ENCODE measurements at regions not wholly inside any gene's neighbourhood (a gene's known extent, or its start where the extent isn't known, plus 50 kb on each side); places are given as distances from the start of the nearest gene placed in this dataset.

- ATAC-seq (replicated peaks; ENCODE audit: extremely low read depth, poor library complexity, severe bottlenecking), result peak; percentile 25
Measured at GRCh38 chr18:70671889-70672565, 383.2 kb downstream of the SOCS6 start.

GRCh38 chr18:70666936-70667335, 378.1 kb downstream of the SOCS6 start:
- no peak for DNase-seq (ENCODE audit: low spot score in 2 of 2)
- Mint-ChIP-seq H3K27me3 (no peaks in the 10 kb centered on the region), H3K36me3 (ENCODE audit: insufficient read depth) (no peaks in the 10 kb centered on the region), H3K4me3 (no peak overlapping the region), H3K27ac (ENCODE audit: low read depth) (no peak overlapping the region), H3K9me3 (peaks cover 7% of the 10 kb centered on the region), H3K4me1 (no peaks in the 10 kb centered on the region)
- ATAC-seq (replicated peaks; ENCODE audit: extremely low read depth, poor library complexity, severe bottlenecking), result no peak

More at GRCh38 chr18:70671889-70672565, 383.2 kb downstream of the SOCS6 start:
- Mint-ChIP-seq H3K4me3 (no peak overlapping the region), H3K27ac (ENCODE audit: low read depth) (no peak overlapping the region), H3K4me1 (no peaks in the 10 kb centered on the region), H3K36me3 (ENCODE audit: insufficient read depth) (peaks cover 2% of the 10 kb centered on the region), H3K27me3 (no peaks in the 10 kb centered on the region), H3K9me3 (peaks cover 6% of the 10 kb centered on the region)
- no peak for DNase-seq (ENCODE audit: low spot score in 2 of 2)

- ATAC-seq (replicated peaks; ENCODE audit: extremely low read depth, poor library complexity, severe bottlenecking) (no peak), DNase-seq (ENCODE audit: low spot score in 2 of 2) (no peak)
- Mint-ChIP-seq H3K9me3 (peaks cover 7% of the 10 kb centered on the region), H3K4me1 (no peaks in the 10 kb centered on the region), H3K27ac (ENCODE audit: low read depth) (no peak overlapping the region), H3K36me3 (ENCODE audit: insufficient read depth) (no peaks in the 10 kb centered on the region), H3K27me3 (no peaks in the 10 kb centered on the region), H3K4me3 (no peak overlapping the region)
Measured at GRCh38 chr18:70663141-70663540, 374.3 kb downstream of the SOCS6 start.

DNA sequence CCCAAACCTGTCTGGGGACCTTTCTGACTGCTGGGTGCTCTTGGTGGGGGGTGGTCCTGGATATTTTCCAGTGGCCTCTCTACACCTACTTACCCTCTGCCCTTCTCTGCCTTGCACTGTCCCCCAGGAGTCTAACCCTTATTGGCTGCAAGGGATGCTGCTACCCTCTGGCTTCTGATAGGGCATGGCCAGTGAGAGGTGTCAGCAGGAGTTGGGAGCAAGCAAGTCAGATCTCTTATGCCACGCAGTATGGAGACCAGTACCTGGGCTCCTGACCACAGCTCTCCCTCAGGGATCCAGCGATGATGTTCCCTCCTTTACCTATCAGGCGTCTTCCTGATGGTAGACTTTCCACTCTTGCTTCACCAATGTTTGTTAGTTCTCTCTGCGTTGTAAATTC, 373.7 kb downstream of the SOCS6 start:
- Mint-ChIP-seq H3K27ac (ENCODE audit: low read depth) (no peak overlapping the region), H3K36me3 (ENCODE audit: insufficient read depth) (no peaks in the 10 kb centered on the region), H3K4me3 (no peak overlapping the region), H3K9me3 (peaks cover 7% of the 10 kb centered on the region), H3K27me3 (no peaks in the 10 kb centered on the region), H3K4me1 (no peaks in the 10 kb centered on the region)
- no peak for ATAC-seq (replicated peaks; ENCODE audit: extremely low read depth, poor library complexity, severe bottlenecking)
- DNase-seq (ENCODE audit: low spot score in 2 of 2), result no peak

DNA sequence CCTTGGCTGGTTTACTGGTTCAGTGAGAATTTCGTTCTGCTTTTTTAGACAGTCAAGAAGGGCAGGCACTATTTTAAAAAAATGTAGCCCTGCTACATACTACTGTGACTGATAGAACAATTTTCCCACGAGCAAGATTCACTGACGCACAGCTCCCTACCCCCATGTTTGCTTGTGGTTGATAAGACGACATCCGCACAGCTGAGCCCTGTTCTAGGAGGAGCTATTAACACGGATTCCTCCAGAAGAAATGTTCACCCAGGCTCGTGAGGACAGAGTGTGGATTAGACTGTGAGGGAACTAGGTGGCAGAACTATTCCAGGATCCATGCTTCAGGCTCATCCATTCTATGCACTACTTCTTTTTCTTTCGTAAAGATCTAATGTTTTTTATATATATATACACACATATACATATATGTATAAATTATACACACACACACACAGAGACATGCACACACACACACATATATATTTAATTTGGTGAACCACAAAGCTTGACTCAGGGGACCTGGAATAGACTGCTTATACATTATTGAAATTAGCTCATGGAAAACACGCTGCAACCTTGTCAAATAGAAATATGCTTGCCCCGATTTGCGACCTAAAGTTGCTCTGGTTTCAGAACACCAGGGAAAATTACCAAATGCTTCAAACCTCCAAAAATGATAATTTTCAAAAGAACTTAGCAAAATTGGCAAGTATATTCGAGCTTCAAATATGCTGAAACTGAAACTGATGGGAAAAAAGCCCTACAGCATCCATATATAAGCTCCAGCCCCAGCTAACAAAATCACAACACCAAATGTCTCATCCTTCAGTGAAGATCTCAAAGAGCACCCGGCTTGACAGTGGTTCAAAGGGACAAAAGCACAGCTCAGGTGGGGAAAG, 370.4 kb downstream of the SOCS6 start:
- no peaks in the 10 kb centered on the region for H3K4me1 Mint-ChIP-seq
- H3K36me3 Mint-ChIP-seq (ENCODE audit: insufficient read depth), result no peaks in the 10 kb centered on the region
- DNase-seq (ENCODE audit: low spot score in 2 of 2) (no peak), ATAC-seq (replicated peaks; ENCODE audit: extremely low read depth, poor library complexity, severe bottlenecking) (peak; percentile 77)
- no peak overlapping the region for H3K4me3 Mint-ChIP-seq
- peaks cover 7% of the 10 kb centered on the region for H3K9me3 Mint-ChIP-seq
- H3K27me3 Mint-ChIP-seq, result no peaks in the 10 kb centered on the region
- peak overlapping the region; percentile 46 for H3K27ac Mint-ChIP-seq (ENCODE audit: low read depth)

GRCh38 chr18:70653671-70654070, 364.8 kb downstream of the SOCS6 start:
- no peak overlapping the region for H3K27ac Mint-ChIP-seq (ENCODE audit: low read depth)
- ATAC-seq (replicated peaks; ENCODE audit: extremely low read depth, poor library complexity, severe bottlenecking), result no peak

DNA sequence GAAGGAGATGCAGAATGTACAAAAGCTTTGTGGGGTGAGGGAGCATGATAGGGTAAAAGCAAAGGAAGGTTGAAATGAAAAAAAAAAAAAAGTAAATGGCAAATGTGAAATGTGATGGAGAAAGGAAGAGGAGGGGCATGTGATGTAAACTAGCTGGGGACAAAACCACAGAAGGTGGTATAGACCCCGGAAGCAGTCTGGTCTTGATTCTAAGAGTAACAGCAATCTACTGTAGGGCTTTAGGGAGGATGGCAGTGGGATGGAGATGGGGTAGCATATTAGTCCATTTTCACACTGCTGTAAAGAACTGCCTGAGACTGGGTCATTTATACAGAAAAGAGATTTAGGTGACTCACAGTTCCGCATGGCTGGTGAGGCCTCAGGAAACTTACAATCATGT, 362.0 kb downstream of the SOCS6 start:
- H3K4me3 Mint-ChIP-seq, result no peak overlapping the region
- no peak for ATAC-seq (replicated peaks; ENCODE audit: extremely low read depth, poor library complexity, severe bottlenecking)
- no peak overlapping the region for H3K27ac Mint-ChIP-seq (ENCODE audit: low read depth)
- no peaks in the 10 kb centered on the region for H3K4me1 Mint-ChIP-seq
- DNase-seq (ENCODE audit: low spot score in 2 of 2), result no peak
- H3K27me3 Mint-ChIP-seq, result no peaks in the 10 kb centered on the region
- H3K36me3 Mint-ChIP-seq (ENCODE audit: insufficient read depth), result no peaks in the 10 kb centered on the region
- H3K9me3 Mint-ChIP-seq, result peaks cover 14% of the 10 kb centered on the region

More at GRCh38 chr18:70653671-70654070, 364.8 kb downstream of the SOCS6 start:
- no peaks in the 10 kb centered on the region for H3K36me3 Mint-ChIP-seq (ENCODE audit: insufficient read depth)
- H3K4me1 Mint-ChIP-seq, result no peaks in the 10 kb centered on the region
- no peak for DNase-seq (ENCODE audit: low spot score in 2 of 2)
- H3K4me3 Mint-ChIP-seq, result no peak overlapping the region
- H3K27me3 Mint-ChIP-seq, result no peaks in the 10 kb centered on the region
- H3K9me3 Mint-ChIP-seq, result peaks cover 14% of the 10 kb centered on the region

DNA sequence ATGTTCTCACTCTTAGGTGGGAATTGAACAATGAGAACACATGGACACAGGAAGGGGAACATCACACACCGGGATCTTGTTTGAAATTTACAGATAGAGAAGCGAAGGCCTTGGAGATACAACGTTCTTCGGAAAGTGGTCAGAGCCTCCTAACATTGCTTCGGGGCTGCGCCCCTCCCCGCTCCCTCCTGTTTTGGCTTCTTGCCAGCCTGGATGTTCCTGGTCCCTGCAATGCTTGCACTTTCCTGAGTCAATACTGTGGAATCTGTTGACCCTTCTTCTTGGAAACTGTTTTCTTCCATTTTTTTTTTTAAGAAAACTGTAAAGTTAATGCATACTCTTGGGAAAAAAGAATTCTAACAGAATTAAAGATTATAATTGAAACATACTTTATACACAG, 360.8 kb downstream of the SOCS6 start:
- H3K36me3 Mint-ChIP-seq (ENCODE audit: insufficient read depth), result no peaks in the 10 kb centered on the region
- H3K27ac Mint-ChIP-seq (ENCODE audit: low read depth), result no peak overlapping the region
- no peaks in the 10 kb centered on the region for H3K4me1 Mint-ChIP-seq
- H3K9me3 Mint-ChIP-seq, result peaks cover 16% of the 10 kb centered on the region
- ATAC-seq (replicated peaks; ENCODE audit: extremely low read depth, poor library complexity, severe bottlenecking), result no peak
- no peak for DNase-seq (ENCODE audit: low spot score in 2 of 2)
- no peaks in the 10 kb centered on the region for H3K27me3 Mint-ChIP-seq
- no peak overlapping the region for H3K4me3 Mint-ChIP-seq

DNA sequence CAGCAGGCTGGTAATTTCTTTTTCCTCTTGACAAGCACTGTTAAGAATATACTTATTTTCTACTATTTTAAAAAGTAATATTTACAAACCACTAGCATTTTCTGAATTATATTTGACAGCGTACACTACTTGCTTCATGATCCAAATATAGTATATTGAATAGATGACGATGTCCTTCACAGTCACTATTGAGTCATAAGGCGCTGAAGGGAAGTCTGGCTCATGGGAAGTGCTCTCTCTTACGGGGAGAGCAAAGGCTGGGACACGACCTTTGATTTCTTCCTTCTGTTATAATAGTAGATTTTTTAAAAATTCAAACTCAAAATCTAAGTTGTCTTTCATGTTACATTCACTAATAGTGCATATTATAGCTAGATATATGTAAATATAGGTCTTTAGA, 357.1 kb downstream of the SOCS6 start:
- H3K4me1 Mint-ChIP-seq, result no peaks in the 10 kb centered on the region
- H3K9me3 Mint-ChIP-seq, result peaks cover 11% of the 10 kb centered on the region
- no peaks in the 10 kb centered on the region for H3K27me3 Mint-ChIP-seq
- DNase-seq (ENCODE audit: low spot score in 2 of 2), result no peak
- ATAC-seq (replicated peaks; ENCODE audit: extremely low read depth, poor library complexity, severe bottlenecking), result no peak
- H3K4me3 Mint-ChIP-seq, result no peak overlapping the region
- no peak overlapping the region for H3K27ac Mint-ChIP-seq (ENCODE audit: low read depth)
- H3K36me3 Mint-ChIP-seq (ENCODE audit: insufficient read depth), result no peaks in the 10 kb centered on the region

DNA sequence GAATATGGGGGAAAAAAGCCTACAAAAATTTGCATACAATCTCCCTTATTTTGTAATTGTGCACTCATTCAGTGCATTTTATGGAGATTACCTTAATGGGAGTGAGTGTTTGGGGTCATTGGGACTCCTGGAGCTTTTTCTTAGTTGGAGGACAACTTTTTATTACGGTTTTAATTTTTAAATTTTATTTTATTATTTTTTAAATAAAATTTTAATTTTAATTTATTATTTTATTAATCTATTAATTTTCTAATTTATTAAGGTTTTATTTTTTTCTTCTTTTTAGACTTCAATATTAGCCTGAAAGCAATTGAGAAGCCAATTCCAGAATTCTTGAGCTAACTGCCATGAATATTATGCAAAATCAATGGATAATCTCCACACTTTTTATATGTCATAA, 355.0 kb downstream of the SOCS6 start:
- H3K36me3 Mint-ChIP-seq (ENCODE audit: insufficient read depth), result no peaks in the 10 kb centered on the region
- H3K27ac Mint-ChIP-seq (ENCODE audit: low read depth), result no peak overlapping the region
- H3K9me3 Mint-ChIP-seq, result peaks cover 6% of the 10 kb centered on the region
- ATAC-seq (replicated peaks; ENCODE audit: extremely low read depth, poor library complexity, severe bottlenecking) (no peak), DNase-seq (ENCODE audit: low spot score in 2 of 2) (no peak)
- H3K4me3 Mint-ChIP-seq, result no peak overlapping the region
- no peaks in the 10 kb centered on the region for H3K27me3 Mint-ChIP-seq
- H3K4me1 Mint-ChIP-seq, result no peaks in the 10 kb centered on the region

DNA sequence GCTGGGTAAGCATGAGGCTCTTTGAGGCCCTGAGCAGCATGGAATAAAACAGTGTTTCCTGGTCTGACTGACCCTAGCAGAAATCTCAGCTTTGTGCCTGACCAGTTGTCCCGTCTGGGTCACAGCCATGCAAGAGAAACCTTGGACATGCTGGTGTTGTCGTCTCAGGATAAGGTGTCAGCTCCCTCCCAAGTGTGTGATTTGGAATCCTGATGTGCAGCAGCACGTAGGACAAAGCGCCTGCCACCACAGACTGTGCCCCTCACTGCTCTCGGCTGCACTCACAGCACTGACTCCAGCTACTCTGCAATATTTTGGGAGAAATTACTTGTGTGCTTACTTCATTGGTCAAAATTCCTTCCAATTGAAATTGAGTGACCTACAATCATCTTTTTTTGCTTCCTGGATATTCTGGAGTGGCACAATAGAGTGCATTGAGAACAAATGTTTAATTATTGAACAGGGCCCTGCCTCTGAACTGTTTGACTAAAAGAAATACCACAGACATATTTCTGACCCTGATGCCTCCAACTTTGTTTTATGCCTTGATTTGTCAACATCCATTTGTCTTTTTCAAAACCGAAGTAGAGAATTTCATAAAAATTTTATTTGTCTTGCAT, 352.4 kb downstream of the SOCS6 start:
- H3K27me3 Mint-ChIP-seq, result no peaks in the 10 kb centered on the region
- H3K4me1 Mint-ChIP-seq, result no peaks in the 10 kb centered on the region
- no peak for DNase-seq (ENCODE audit: low spot score in 2 of 2)
- peaks cover 6% of the 10 kb centered on the region for H3K9me3 Mint-ChIP-seq
- ATAC-seq (replicated peaks; ENCODE audit: extremely low read depth, poor library complexity, severe bottlenecking), result no peak
- H3K36me3 Mint-ChIP-seq (ENCODE audit: insufficient read depth), result no peaks in the 10 kb centered on the region
- no peak overlapping the region for H3K27ac Mint-ChIP-seq (ENCODE audit: low read depth)
- H3K4me3 Mint-ChIP-seq, result no peak overlapping the region

- no peaks in the 10 kb centered on the region for H3K27me3 Mint-ChIP-seq
- ATAC-seq (replicated peaks; ENCODE audit: extremely low read depth, poor library complexity, severe bottlenecking), result no peak
- peaks cover 6% of the 10 kb centered on the region for H3K9me3 Mint-ChIP-seq
- no peak for DNase-seq (ENCODE audit: low spot score in 2 of 2)
- no peaks in the 10 kb centered on the region for H3K36me3 Mint-ChIP-seq (ENCODE audit: insufficient read depth)
- H3K27ac Mint-ChIP-seq (ENCODE audit: low read depth), result no peak overlapping the region
- no peak overlapping the region for H3K4me3 Mint-ChIP-seq
- H3K4me1 Mint-ChIP-seq, result no peaks in the 10 kb centered on the region
Measured at GRCh38 chr18:70640336-70640887, 351.6 kb downstream of the SOCS6 start.
